GM19328 (cell line): ENCODE measurements at regions not wholly inside any gene's neighbourhood (a gene's known extent, or its start where the extent isn't known, plus 50 kb on each side); places are given as distances from the start of the nearest gene placed in this dataset.
"Not testable (repeated sequence)": the region's sequence is repeated elsewhere in the genome, so short reads cannot be mapped to it uniquely, and the experiment has no call there.

Experiments used
- ATAC-seq: cut with Tn5 transposase; IDR thresholded peaks from one replicate; pipeline ENCODE4 v1.9.1; 2021; ENCODE audit warnings: mild to moderate bottlenecking, moderate library complexity; ENCODE audit not compliant: unreplicated experiment

DNA sequence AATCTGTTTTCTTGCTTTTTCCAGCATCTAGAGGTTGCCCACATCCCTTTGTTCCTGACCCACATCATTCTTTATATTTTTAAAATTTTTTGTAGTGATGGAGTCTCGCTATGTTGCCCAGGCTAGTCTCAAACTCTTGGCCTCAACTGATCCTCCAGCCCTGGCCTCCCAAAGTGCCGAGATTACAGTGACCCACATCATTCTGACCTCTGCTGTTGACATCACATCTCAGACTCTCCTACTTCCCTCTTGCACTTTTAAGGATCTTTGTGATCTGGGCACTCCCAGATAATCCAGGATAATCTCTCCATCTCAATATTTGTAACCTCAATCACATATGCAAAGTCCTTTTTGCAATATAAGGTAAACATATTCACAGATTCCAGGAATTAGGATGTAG is 266.6 kb downstream of the MEX3B start:
- ATAC-seq, result no peak

- no peak for ATAC-seq
Observed at GRCh38 chr15:81777546-81777945, 268.3 kb downstream of the MEX3B start.

DNA sequence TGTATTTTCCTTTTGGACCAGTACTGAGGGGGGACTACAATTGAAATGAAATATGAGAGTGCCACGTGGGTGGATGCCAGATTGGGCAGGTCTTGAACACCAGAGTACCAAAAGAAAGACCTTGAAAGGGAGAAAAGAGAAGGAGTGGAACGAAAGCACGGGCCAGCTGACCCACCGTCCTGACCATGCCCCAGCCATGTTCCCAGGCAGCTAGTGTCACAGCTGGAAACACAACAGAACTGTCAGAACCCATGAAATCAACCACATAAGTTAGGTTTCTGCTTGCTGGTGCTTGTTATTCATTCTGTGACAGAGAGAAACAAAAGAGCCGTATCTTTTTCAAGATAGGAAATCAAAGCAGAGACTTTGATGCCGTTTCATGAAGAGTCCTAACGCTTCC is 268.8 kb downstream of the MEX3B start:
- no peak for ATAC-seq

DNA sequence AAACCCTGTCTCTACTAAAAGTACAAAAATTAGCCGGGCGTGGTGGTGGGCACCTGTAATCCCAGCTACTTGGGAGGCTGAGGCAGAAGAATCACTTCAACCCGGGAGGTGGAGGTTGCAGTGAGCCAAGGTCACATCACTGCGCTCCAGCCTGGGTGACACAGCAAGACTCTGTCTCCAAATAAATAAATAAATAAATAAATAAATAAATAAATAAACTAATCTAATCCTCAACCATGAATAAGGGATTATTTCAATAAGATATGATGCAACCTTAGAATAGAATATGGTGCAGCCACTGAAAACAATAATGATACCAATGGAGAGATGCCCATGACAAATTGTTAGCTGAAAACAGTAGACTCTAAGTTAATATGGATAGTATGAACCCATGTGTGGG is 270.0 kb downstream of the MEX3B start:
- not testable (repeated sequence) for ATAC-seq

DNA sequence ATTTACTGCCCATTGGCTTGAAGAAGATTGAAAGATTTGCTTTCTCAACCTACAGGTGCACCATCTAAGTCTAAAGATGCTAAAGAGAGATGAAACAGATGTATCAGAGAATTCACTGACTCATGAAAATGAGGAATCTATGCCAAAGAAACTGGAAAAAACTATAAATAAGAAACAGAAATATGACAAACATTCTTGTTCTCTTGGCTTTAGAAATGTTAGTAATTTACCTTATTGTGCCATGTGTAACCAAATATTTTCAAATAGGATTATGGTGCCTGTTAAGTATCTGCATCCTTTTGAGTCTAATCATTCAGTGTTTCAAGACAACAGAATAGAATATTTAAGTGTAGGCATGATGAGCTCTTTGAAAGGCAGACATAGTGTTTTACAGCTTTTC is 271.5 kb downstream of the MEX3B start:
- no peak for ATAC-seq

- ATAC-seq, result no peak
Observed at GRCh38 chr15:81768773-81769172, 277.0 kb downstream of the MEX3B start.

DNA sequence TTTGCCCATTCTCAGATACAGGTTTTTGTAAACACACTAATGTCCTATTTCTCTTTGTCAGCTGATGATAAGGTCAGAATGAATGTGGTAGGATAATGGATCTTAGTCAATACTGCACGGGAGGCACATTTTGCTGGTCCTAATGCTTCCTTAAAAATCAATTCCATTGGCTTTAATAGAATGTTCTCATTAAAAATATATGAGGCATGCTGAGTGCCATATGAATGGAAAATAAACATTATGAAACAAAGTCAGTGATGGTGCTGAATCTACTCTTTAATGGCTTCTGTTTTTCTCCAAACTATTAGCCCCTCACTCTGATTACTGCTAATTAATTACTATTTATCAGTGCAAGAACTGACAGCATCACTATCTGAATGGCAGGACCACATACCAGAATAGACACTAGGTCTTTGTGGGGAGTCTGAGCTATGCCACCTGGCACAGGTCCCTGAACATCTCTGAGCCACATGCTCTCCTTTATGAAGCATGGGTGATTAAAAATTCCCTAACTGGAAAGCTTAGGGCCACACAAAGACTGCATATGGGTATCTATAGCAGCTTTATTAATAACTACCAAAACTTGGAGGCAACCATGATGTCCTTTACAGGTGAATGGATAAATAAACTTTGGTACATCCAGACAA is 278.9 kb downstream of the MEX3B start:
- no peak for ATAC-seq

GRCh38 chr15:81765816-81766215 is 280.0 kb downstream of the MEX3B start:
- ATAC-seq, result no peak

DNA sequence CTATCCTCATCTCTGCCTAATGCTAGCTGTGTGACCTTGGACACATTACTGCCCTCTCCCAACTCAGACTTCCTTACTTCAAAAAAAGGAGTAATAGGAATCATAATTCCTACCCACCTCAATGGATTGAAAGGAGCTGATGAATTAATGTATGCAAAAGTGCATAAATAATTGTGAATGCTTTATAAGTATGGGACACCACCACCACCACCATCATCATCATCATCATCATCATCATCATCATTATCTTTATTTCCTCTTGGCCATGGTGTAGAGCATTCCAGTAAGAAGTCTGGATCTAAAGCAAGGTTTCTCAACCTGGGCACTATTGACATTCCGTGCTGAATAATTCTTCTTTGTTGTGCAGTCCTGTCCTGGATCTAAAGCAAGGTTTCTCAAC is 282.5 kb downstream of the MEX3B start:
- no peak for ATAC-seq

DNA sequence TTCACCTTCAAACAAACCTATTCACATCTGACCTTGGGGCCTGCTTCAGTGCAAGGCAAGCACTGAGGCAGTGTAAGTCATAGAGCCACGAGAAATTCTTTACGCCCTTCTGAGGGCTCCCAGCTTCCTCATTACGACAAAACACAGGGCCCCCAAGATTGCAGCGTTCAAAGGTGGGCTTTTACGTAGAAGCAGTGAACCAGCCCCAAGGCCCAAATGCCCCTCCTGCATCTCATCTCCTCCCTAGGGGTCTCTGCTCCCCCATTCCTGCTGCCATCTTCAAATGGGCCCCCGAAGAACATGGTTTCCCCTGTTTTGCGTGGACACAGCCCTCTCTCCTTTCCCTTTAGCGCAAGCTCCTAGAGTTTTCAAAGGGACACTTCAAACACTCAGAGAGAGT is 285.1 kb downstream of the MEX3B start:
- ATAC-seq, result no peak

DNA sequence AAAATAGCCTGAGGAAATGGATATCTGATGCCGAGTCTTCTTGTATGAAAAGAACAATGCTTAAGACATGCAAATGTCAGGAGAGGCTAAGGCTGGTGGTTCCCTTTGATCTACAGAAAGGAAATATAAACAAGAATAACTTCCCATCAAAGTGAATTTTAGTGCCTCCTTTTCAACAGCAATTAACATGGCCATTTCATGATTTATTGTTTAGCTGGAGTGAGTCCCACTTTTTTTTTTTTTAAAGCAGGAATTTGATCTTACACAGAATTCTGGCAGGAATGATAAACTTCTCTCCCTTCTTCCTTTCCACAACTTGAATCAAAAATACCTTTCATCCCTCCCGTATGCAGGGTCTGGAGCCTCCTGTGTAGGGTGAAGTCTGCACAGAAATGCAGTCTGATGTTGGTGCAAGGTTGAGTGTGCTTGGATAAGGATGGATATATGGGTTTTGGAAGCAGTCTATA is 287.0 kb downstream of the MEX3B start:
- no peak for ATAC-seq

- ATAC-seq, result no peak
Observed at GRCh38 chr15:81755626-81756025, 290.2 kb downstream of the MEX3B start.

DNA sequence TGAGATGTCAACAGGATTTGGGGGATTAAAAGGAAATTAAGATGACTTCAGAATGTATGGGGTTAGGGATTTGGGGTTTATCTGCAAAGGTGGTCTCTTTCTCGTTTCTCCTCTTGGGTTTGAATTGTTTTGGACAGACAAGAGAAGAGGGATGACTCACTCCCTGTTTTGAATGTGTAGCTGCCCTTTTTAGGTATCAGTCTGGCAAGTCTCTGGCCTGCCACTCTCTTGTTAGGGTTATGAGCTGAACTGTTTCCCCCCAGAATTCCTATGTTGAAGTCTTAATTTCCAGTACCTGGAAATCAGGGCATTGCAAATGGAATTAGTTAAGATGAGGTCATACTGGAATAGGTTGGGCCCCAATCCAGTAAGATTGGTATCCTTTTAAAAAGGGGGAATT is 291.7 kb downstream of the MEX3B start:
- no peak for ATAC-seq

- ATAC-seq, result no peak
Observed at GRCh38 chr15:81752974-81753373, 292.8 kb downstream of the MEX3B start.

GRCh38 chr15:81752546-81752942 is 293.3 kb downstream of the MEX3B start:
- no peak for ATAC-seq

- ATAC-seq, result no peak
Observed at GRCh38 chr15:81751816-81752545, 293.8 kb downstream of the MEX3B start.

DNA sequence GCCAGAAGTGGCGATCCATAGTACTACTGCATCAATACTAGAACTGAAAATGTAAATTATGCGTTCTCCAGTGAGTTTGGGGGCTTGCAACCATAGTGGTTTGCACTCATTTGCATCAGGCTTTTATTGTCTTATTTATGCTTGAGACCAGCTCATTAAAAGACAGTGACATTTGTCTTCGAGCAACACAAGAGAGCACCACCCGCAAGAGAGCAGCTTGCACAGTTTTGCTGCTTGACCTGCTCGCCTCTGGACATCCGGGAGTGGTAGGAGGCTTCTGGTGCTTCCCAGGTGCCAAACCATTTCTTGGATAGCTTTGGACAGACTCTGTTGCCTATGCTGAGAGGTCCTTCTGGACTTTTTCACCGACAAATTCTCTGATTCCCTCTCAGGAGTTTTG is 294.6 kb downstream of the MEX3B start:
- ATAC-seq, result no peak

- ATAC-seq, result no peak
Observed at GRCh38 chr15:81749716-81750375, 296.0 kb downstream of the MEX3B start.

- no peak for ATAC-seq
Observed at GRCh38 chr15:81747482-81747881, 298.3 kb downstream of the MEX3B start.

DNA sequence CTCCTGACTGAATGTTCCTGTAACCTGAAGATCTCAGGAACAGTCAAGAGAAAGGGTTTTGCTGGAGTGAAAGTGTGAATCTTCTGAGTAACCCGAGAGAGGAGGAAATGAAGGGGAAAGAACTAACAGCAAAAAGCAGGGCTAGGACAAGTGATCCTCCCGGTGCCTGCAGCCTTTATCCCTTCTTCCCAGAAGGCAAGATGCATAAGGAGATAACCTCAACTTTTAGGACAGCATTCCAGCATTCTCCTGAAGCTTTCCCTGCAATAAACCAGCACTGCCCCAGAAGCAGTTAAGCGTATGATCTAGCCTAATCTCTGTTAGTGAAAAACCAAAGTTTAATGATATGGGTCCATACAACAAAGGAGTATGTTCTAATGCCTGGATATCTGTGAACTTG is 298.8 kb downstream of the MEX3B start:
- ATAC-seq, result no peak

- no peak for ATAC-seq
Observed at GRCh38 chr15:81744364-81744763, 301.5 kb downstream of the MEX3B start.

DNA sequence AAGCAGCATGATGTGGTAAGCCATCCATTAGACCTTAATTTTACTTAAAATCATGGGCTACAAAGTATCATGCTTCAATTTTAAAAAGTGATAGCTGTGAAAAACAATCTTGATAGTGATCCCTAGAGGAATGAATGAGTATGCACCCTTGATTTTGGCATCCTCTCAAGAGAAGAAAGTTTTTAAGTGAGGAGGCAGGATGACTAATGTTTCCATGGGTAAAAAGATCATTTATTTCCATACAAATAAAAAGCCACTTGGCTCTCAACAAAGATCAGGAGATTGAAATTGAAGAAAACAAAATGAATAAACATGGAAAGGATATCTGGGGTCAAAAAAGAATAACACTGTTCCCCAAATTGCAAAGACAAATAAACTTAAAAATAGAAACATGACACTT is 305.4 kb downstream of the MEX3B start:
- ATAC-seq, result no peak
